ENCODE measurements at regions not wholly inside any gene's neighbourhood (a gene's known extent, or its start where the extent isn't known, plus 50 kb on each side); places are given as distances from the start of the nearest gene placed in this dataset.

GRCh38 chr3:115281697-115282675, 134.9 kb upstream of the ZBTB20 start:
- Histone ChIP-seq H2AFZ (ENCODE audit: low read depth, low read length, severe bottlenecking) (no peak overlapping the region), H3K36me3 (ENCODE audit: low read length) (no peaks in the 10 kb centered on the region), H3K27ac (ENCODE audit: low read depth, low read length) (no peak overlapping the region), H3K9me2 (replicated peaks; ENCODE audit: insufficient read depth, low read length) (no peaks in the 10 kb centered on the region), H3K4me3 (ENCODE audit: insufficient read depth, low read length, poor library complexity, severe bottlenecking) (no peak overlapping the region), H3F3A (ENCODE audit: insufficient read depth) (no peaks in the 10 kb centered on the region), H3K9ac (ENCODE audit: low read length) (no peak overlapping the region), H3K9me3 (ENCODE audit: insufficient read depth, low read length) (no peaks in the 10 kb centered on the region), H4K20me1 (ENCODE audit: low read depth, low read length) (no peaks in the 10 kb centered on the region), H3K27me3 (ENCODE audit: low read length) (no peaks in the 10 kb centered on the region; the same call in 1 of the 2 replicates), H3K79me2 (ENCODE audit: insufficient read depth, low read length) (no peaks in the 10 kb centered on the region), H3K4me2 (ENCODE audit: low read depth, low read length, poor library complexity, severe bottlenecking) (no peak overlapping the region)
- TF ChIP-seq, protein P1, sequence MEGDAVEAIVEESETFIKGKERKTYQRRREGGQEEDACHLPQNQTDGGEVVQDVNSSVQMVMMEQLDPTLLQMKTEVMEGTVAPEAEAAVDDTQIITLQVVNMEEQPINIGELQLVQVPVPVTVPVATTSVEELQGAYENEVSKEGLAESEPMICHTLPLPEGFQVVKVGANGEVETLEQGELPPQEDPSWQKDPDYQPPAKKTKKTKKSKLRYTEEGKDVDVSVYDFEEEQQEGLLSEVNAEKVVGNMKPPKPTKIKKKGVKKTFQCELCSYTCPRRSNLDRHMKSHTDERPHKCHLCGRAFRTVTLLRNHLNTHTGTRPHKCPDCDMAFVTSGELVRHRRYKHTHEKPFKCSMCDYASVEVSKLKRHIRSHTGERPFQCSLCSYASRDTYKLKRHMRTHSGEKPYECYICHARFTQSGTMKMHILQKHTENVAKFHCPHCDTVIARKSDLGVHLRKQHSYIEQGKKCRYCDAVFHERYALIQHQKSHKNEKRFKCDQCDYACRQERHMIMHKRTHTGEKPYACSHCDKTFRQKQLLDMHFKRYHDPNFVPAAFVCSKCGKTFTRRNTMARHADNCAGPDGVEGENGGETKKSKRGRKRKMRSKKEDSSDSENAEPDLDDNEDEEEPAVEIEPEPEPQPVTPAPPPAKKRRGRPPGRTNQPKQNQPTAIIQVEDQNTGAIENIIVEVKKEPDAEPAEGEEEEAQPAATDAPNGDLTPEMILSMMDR (IDR thresholded peaks at IDR 0.05; ENCODE audit: insufficient read depth, low read length, poor library complexity, severe bottlenecking), result no peak

DNA sequence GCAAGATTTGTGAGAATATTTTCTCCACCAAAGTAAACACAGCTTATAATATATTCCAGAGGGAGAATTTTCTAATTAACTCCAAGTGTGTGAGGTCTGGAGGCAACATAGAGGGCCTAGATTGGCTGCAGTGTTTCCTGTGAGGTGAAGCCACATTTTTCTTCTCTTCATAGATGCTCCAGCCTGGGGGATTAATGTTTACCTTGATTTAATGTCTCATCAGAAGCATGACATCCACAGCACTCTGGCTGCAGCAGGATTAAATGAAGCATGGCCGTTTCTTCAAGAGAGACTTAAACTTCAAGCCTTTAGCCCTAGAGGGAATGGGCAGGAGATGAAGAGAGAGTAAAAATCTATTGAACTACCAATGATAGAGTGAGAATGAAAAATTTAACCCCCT, 137.9 kb upstream of the ZBTB20 start:
- Histone ChIP-seq H3K9me2 (replicated peaks; ENCODE audit: insufficient read depth, low read length) (no peaks in the 10 kb centered on the region), H3K9me3 (ENCODE audit: insufficient read depth, low read length) (no peaks in the 10 kb centered on the region), H3K4me2 (ENCODE audit: low read depth, low read length, poor library complexity, severe bottlenecking) (no peak overlapping the region), H2AFZ (ENCODE audit: low read depth, low read length, severe bottlenecking) (no peak overlapping the region), H3K4me3 (ENCODE audit: insufficient read depth, low read length, poor library complexity, severe bottlenecking) (no peak overlapping the region), H4K20me1 (ENCODE audit: low read depth, low read length) (no peaks in the 10 kb centered on the region), H3K27ac (ENCODE audit: low read depth, low read length) (no peak overlapping the region), H3K79me2 (ENCODE audit: insufficient read depth, low read length) (no peaks in the 10 kb centered on the region), H3K36me3 (ENCODE audit: low read length) (no peaks in the 10 kb centered on the region), H3K27me3 (ENCODE audit: low read length) (no peaks in the 10 kb centered on the region), H3F3A (ENCODE audit: insufficient read depth) (no peaks in the 10 kb centered on the region), H3K9ac (ENCODE audit: low read length) (no peak overlapping the region)
- TF ChIP-seq, protein P1 (IDR thresholded peaks at IDR 0.05; ENCODE audit: insufficient read depth, low read length, poor library complexity, severe bottlenecking), result no peak
- TF ChIP-seq EZH2phosphoT487 (conservative IDR thresholded peaks at IDR 0.05; ENCODE audit: low read length), result no peak

GRCh38 chr3:115286529-115287197, 139.6 kb upstream of the ZBTB20 start:
- Histone ChIP-seq H3K4me2 (ENCODE audit: low read depth, low read length, poor library complexity, severe bottlenecking) (no peak overlapping the region), H3K9me2 (replicated peaks; ENCODE audit: insufficient read depth, low read length) (no peaks in the 10 kb centered on the region), H4K20me1 (ENCODE audit: low read depth, low read length) (no peaks in the 10 kb centered on the region), H3K9ac (ENCODE audit: low read length) (no peak overlapping the region), H3K27ac (ENCODE audit: low read depth, low read length) (no peak overlapping the region), H3K79me2 (ENCODE audit: insufficient read depth, low read length) (no peaks in the 10 kb centered on the region), H3K4me3 (ENCODE audit: insufficient read depth, low read length, poor library complexity, severe bottlenecking) (no peak overlapping the region), H3K9me3 (ENCODE audit: insufficient read depth, low read length) (no peaks in the 10 kb centered on the region), H2AFZ (ENCODE audit: low read depth, low read length, severe bottlenecking) (no peak overlapping the region), H3K36me3 (ENCODE audit: low read length) (no peaks in the 10 kb centered on the region), H3F3A (ENCODE audit: insufficient read depth) (no peaks in the 10 kb centered on the region), H3K27me3 (ENCODE audit: low read length) (no peaks in the 10 kb centered on the region)
- TF ChIP-seq EZH2phosphoT487 (conservative IDR thresholded peaks at IDR 0.05; ENCODE audit: low read length), result no peak
- TF ChIP-seq, protein P1 (IDR thresholded peaks at IDR 0.05; ENCODE audit: insufficient read depth, low read length, poor library complexity, severe bottlenecking), result no peak

All from SU-DHL-6 (cell line).